Aorta (tissue), 5 donors: ENCODE measurements at regions not wholly inside any gene's neighbourhood (a gene's known extent, or its start where the extent isn't known, plus 50 kb on each side); places are given as distances from the start of the nearest gene placed in this dataset.

Experiments used
- ATAC-seq: fragments of 200-7000 bp; cut with Tn5 transposase; one replicate; pipeline ENCODE4 v1.9.1; 2022; ENCODE audit warnings: moderate library complexity; ENCODE audit not compliant: low FRiP score
- DNase-seq, 2 donors: peaks; one replicate each; pipeline ENCODE4 v3.0.0-alpha.2; 2020
- H3K27ac ChIP-seq, 2 donors: one replicate each; pipeline ENCODE4 v1.5.1; 2013; ENCODE audit warnings: low read length in 2 of 2, mild to moderate bottlenecking in 2 of 2, moderate library complexity in 2 of 2, control low read depth in 1 of 2, inconsistent platforms in 1 of 2, low read depth in 1 of 2
- H3K27me3 ChIP-seq, 2 donors: one replicate each; pipeline ENCODE4 v1.6.1; 2013; ENCODE audit warnings: control low read depth in 1 of 2, low read length in 1 of 2, mild to moderate bottlenecking in 1 of 2, moderate library complexity in 1 of 2; ENCODE audit not compliant: insufficient read depth in 2 of 2, control insufficient read depth in 1 of 2
- H3K36me3 ChIP-seq, 2 donors: one replicate each; pipeline ENCODE4 v1.6.1; 2013; ENCODE audit warnings: control low read depth in 1 of 2, low read length in 1 of 2, mild to moderate bottlenecking in 1 of 2; ENCODE audit not compliant: insufficient read depth in 2 of 2, control insufficient read depth in 1 of 2
- H3K4me1 ChIP-seq, 2 donors: one replicate each; pipeline ENCODE4 v1.6.1; 2013; ENCODE audit warnings: low read length in 2 of 2, control low read depth in 1 of 2, mild to moderate bottlenecking in 1 of 2, moderate library complexity in 1 of 2; ENCODE audit not compliant: insufficient read depth in 2 of 2, control insufficient read depth in 1 of 2
- H3K4me3 ChIP-seq, 2 donors: one replicate each; pipeline ENCODE4 v1.5.1; 2013; ENCODE audit warnings: low read length in 2 of 2, control low read depth in 1 of 2, mild to moderate bottlenecking in 1 of 2
- H3K9me3 ChIP-seq: one replicate; pipeline ENCODE4 v1.6.1; 2013; ENCODE audit warnings: mild to moderate bottlenecking, low read length; ENCODE audit not compliant: control insufficient read depth
- WGBS, 2 donors: extraction: QIAGEN DNeasy Blood & Tissue Kit; methylation state at CpG; one replicate each; pipeline ENCODE4 v1.1.7; 2013; 5-methylcytosine and 5-hydroxymethylcytosine counted together
- intact Hi-C, 2 donors: fragments of 100-400 bp; cut with DNase I; formaldehyde crosslinking; loops; one replicate each; pipeline versions ENCODE4 v1.14.2 to v1.15.0; 2022
- donor health status: healthy with polysubstance abuse.
- donor health status: Bipolar disorder and iron deficiency.
- donor health status: DM: no; HTN: no; CAD: no.
- donor health status: DM: no; HTN: no; CAD: no.
- donor health status: DM: yes; HTN: yes; CAD: no.

- Histone ChIP-seq H3K36me3 (no peaks in the 10 kb centered on the region), H3K4me3 (no peak overlapping the region), H3K4me1 (no peaks in the 10 kb centered on the region), H3K27me3 (no peaks in the 10 kb centered on the region), H3K27ac (no peak overlapping the region), H3K9me3 (no peaks in the 10 kb centered on the region)
- intact Hi-C loops = no loop called here
- no peak for DNase-seq
- WGBS, 2 donors = 64 to 67% methylated on average over 3 of the region's 3 CpGs
- ATAC-seq = no peak
Measured at GRCh38 chr4:115370490-115370889, 257.1 kb upstream of the NDST4 start.

DNA sequence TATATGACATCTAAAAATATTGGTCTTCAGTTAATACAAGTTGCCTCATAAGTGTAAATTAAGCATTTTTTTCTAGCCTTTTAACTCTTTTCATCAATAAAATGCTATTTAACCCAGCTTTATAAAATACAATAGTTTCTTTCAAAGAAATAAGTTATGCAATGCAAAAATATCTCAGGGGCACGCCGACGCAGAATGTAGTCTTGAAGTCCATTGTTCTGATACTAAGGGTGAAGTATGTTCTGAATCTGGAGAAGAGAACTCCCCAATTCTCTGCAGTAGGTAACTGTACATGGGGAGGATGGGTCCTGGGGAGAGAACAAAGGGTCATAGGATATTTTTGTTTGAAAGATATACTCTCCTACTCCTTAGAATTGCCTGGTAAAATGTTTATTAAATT is 256.6 kb upstream of the NDST4 start:
- Histone ChIP-seq H3K27me3 (no peaks in the 10 kb centered on the region), H3K27ac (no peak overlapping the region), H3K4me3 (no peak overlapping the region), H3K4me1 (no peaks in the 10 kb centered on the region), H3K9me3 (no peaks in the 10 kb centered on the region), H3K36me3 (no peaks in the 10 kb centered on the region)
- intact Hi-C loops = no loop called here
- no peak for DNase-seq
- no peak for ATAC-seq
- WGBS, 2 donors = 89 to 92% methylated on average over 3 of the region's 3 CpGs

DNA sequence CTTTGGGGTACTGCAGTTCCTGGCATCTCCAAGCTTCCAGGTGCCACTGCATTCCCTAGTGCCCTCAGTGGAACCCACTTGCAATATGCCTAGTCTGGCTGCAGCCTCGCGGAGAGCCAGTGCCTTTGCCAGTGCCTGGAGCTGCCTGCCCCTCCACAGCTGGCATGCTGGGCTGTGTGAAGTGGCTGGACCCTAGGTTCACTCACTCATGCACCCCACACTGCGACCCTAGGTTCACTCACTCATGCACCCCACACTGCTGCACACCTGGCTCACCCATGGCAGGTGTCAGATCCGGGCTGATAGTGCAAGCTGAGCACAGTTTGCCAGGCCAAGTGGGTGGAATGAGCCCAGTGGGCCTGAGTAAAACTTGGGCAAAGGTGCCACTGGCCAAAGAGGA is 253.0 kb upstream of the NDST4 start:
- intact Hi-C loops = no loop called here
- 79 to 86% methylated on average over 4 of the region's 4 CpGs for WGBS, 2 donors

GRCh38 chr4:115365185-115365584 is 251.8 kb upstream of the NDST4 start:
- Histone ChIP-seq H3K4me3 (no peak overlapping the region), H3K27ac (no peak overlapping the region), H3K36me3 (no peaks in the 10 kb centered on the region), H3K9me3 (no peaks in the 10 kb centered on the region), H3K4me1 (no peaks in the 10 kb centered on the region), H3K27me3 (no peaks in the 10 kb centered on the region)
- DNase-seq = peak in 1 of 2 donors; percentile 30
- ATAC-seq = no peak
- intact Hi-C loops = no loop called here
- WGBS, 2 donors = 75 to 77% methylated on average over 3 of the region's 3 CpGs

More for the DNA sequence above, 253.0 kb upstream of the NDST4 start:
- no peak overlapping the region for H3K4me3 ChIP-seq
- ATAC-seq (peak; percentile 33), DNase-seq (no peak)
- no peaks in the 10 kb centered on the region for H3K4me1 ChIP-seq
- H3K36me3 ChIP-seq = no peaks in the 10 kb centered on the region
- H3K9me3 ChIP-seq = no peaks in the 10 kb centered on the region
- H3K27me3 ChIP-seq = no peaks in the 10 kb centered on the region
- no peak overlapping the region for H3K27ac ChIP-seq

DNA sequence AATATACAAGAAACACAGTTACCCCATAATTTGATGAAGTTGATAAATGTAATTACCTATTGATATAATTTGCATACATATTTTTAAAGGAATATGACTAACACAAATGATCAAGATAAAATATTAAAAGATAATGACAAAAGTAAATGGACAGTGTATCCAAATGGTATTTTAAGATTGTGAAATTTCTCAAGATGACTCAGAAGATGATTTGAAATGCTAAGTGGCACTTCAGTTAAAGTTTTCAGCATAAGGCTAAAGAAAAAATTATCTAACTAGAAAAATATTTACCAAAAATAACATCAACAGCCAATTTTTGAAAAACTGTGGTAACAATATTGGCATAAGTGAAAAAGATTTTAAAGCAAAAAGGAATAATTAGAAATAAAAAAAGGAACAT is 248.4 kb upstream of the NDST4 start:
- H3K27me3 ChIP-seq = no peaks in the 10 kb centered on the region
- no peak overlapping the region for H3K27ac ChIP-seq
- no peaks in the 10 kb centered on the region for H3K4me1 ChIP-seq
- no peak overlapping the region for H3K4me3 ChIP-seq
- DNase-seq (no peak), ATAC-seq (no peak)
- intact Hi-C loops = no loop called here
- H3K36me3 ChIP-seq = no peaks in the 10 kb centered on the region
- no peaks in the 10 kb centered on the region for H3K9me3 ChIP-seq

GRCh38 chr4:115360431-115360830 is 247.0 kb upstream of the NDST4 start:
- DNase-seq (no peak), ATAC-seq (no peak)
- H3K4me3 ChIP-seq = no peak overlapping the region
- no peaks in the 10 kb centered on the region for H3K9me3 ChIP-seq
- H3K27ac ChIP-seq = no peak overlapping the region
- no peaks in the 10 kb centered on the region for H3K36me3 ChIP-seq
- WGBS, 2 donors = 54 to 58% methylated on average over 2 of the region's 2 CpGs
- H3K4me1 ChIP-seq = no peaks in the 10 kb centered on the region
- no peaks in the 10 kb centered on the region for H3K27me3 ChIP-seq
- intact Hi-C loops = no loop called here

DNA sequence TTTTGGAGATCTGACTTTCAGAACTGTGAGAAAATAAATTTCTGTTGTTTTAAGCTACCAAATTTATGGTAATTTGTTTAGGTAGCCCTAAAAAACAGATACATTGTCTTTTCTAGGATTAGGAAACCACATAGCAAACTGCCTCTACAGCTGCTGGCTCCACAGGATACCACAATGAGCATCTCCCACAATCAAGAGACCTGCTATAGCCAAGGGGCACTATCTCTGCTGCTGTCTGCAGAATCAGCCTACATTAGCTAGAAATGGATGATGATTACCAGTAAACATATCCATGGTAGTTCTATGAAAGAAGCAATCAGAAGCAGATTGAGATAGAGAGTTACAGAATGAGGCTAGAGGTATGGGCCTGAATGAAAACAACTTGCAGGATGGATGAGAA is 244.4 kb upstream of the NDST4 start:
- no peak for ATAC-seq
- H3K36me3 ChIP-seq = no peaks in the 10 kb centered on the region
- H3K27ac ChIP-seq = no peak overlapping the region
- intact Hi-C loops = no loop called here
- H3K9me3 ChIP-seq = peaks cover 2% of the 10 kb centered on the region
- no peak for DNase-seq
- H3K4me1 ChIP-seq = no peaks in the 10 kb centered on the region
- H3K27me3 ChIP-seq = no peaks in the 10 kb centered on the region
- H3K4me3 ChIP-seq = no peak overlapping the region

- 84 to 88% methylated on average over 5 of the region's 5 CpGs for WGBS, 2 donors
- H3K36me3 ChIP-seq = no peaks in the 10 kb centered on the region
Measured at GRCh38 chr4:115356176-115356575, 242.8 kb upstream of the NDST4 start.

DNA sequence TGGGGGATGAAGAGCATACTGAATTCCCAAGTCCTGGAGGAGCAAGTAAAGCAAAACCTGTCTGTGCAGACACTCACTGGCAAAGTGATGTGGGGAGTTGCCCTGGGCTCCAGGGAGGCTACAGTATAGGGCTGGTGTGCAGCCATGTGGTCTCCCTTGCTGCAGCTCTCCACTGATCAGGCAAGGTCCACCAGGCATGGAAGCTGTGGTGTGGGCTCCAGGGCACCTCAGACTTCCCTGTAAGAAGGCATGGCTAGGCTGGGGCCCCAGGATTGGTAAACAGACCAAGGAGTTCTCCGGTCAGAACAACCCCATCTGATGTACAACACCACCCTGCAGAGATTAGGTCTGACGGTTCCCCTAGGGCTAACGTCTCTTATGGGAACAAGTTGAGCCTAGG is 241.9 kb upstream of the NDST4 start:
- H3K36me3 ChIP-seq = no peaks in the 10 kb centered on the region
- H3K4me3 ChIP-seq = no peak overlapping the region
- no peaks in the 10 kb centered on the region for H3K4me1 ChIP-seq
- ATAC-seq (peak; percentile 46), DNase-seq (peak in 1 of 2 donors; percentile 34)
- peaks cover 2% of the 10 kb centered on the region for H3K9me3 ChIP-seq
- no peak overlapping the region for H3K27ac ChIP-seq
- intact Hi-C loops = no loop called here
- H3K27me3 ChIP-seq = no peaks in the 10 kb centered on the region
- WGBS, 2 donors = 80 to 92% methylated on average over 3 of the region's 3 CpGs

More at GRCh38 chr4:115356176-115356575, 242.8 kb upstream of the NDST4 start:
- intact Hi-C loops = no loop called here
- DNase-seq (no peak), ATAC-seq (no peak)
- H3K4me1 ChIP-seq = no peaks in the 10 kb centered on the region
- no peak overlapping the region for H3K27ac ChIP-seq
- no peak overlapping the region for H3K4me3 ChIP-seq
- peaks cover 2% of the 10 kb centered on the region for H3K9me3 ChIP-seq
- H3K27me3 ChIP-seq = no peaks in the 10 kb centered on the region
